ENCODE measurements at regions not wholly inside any gene's neighbourhood (a gene's known extent, or its start where the extent isn't known, plus 50 kb on each side); places are given as distances from the start of the nearest gene placed in this dataset.

DNA sequence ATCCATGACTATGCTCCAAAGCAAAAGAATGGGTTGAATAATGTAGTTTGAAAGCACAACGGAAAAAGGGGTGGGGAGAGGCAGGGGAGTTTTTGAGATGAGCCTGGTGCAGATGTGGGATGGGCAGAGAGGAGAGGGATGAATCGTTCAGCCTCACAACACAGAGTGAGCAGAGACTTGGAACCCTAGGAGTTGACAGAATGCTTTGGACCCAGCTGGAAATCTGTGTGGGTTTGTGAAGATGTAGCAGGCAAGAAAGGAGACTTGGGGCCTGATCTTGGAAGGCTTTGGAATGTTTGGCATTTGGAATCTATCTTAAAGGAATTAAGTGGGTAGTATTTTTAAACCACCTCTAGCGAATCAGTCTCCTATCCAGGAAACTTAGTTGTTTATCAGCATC lies 66.0 kb upstream of the KCTD1 start:
- no peaks in the 10 kb centered on the region for H3K79me2 ChIP-seq (ENCODE audit: insufficient read depth)
- H3K9me3 ChIP-seq, result no peaks in the 10 kb centered on the region
- H3K4me1 ChIP-seq (ENCODE audit: control insufficient read depth in 1 of 2, insufficient read depth in 2 of 2, low read depth in 1 of 2, low read length in 1 of 2), result peaks cover 0 to 7% of the 10 kb centered on the region in 2 experiments; a peak in 1 of 4 replicates
- H3K4me2 ChIP-seq, result no peak overlapping the region
- no peak overlapping the region for H3K9ac ChIP-seq
- no peaks in the 10 kb centered on the region for H4K20me1 ChIP-seq (ENCODE audit: insufficient read depth)
- ChIA-PET CTCF (interaction anchor here (1.0 kb wide), 1 partner anchor 67 kb away, joined by 3 read pairs; no protein-coding TSS in a partner anchor), POLR2A (interaction anchor here (1.2 kb wide), 1 partner anchor 22 kb away, joined by 4 read pairs; no protein-coding TSS in a partner anchor)
- H3K27me3 ChIP-seq (ENCODE audit: insufficient read depth), result 0 out of 2 replicates have a peak, but pooled peaks cover 1% of the 10 kb centered on the region
- H3K36me3 ChIP-seq (replicated peaks in 1 of 2; ENCODE audit: control insufficient read depth in 1 of 2, insufficient read depth in 2 of 2, low read length in 1 of 2), result no peaks in the 10 kb centered on the region
- no peak overlapping the region for H3K27ac ChIP-seq (ENCODE audit: low read depth in 2 of 2, low read length in 1 of 2)
- H3F3A ChIP-seq (replicated peaks; ENCODE audit: insufficient read depth), result no peaks in the 10 kb centered on the region
- TF ChIP-seq ZBTB33 (IDR thresholded peaks at IDR 0.05; ENCODE audit: borderline replicate concordance, low read depth), result no peak
- no peak for TF ChIP-seq NRF1 (IDR thresholded peaks at IDR 0.05; ENCODE audit: low read depth, low read length)
- no peak for TF ChIP-seq CHD2 (IDR thresholded peaks at IDR 0.05; ENCODE audit: low read length, partially characterized antibody)
- no peak for TF ChIP-seq EP300 (IDR thresholded peaks at IDR 0.05; ENCODE audit: borderline replicate concordance in 1 of 2, low read depth in 1 of 2, low read length in 1 of 2)
- TF ChIP-seq RCOR1 (IDR thresholded peaks at IDR 0.05; ENCODE audit: low read length), result no peak
- no peak overlapping the region for H3K4me3 ChIP-seq (ENCODE audit: low read depth in 2 of 2, low read length in 1 of 2)
- no peak overlapping the region for H2AFZ ChIP-seq (ENCODE audit: low read depth)
- H3K9me2 ChIP-seq, result no peaks in the 10 kb centered on the region
- WGBS (ENCODE audit: low lambda C conversion rate), result 55% methylated on average over 3 of the region's 3 CpGs
- no peak for DNase-seq

All from SK-N-SH (cell line).